Activated CD4-positive, alpha-beta T cell treated with anti-CD3 and anti-CD28 coated beads, Interleukin-2, Interleukin-4, amounts not matched to agents 100 ng/mL and 50 ng/mL, durations not matched to agents 16 hours and 8 hours (primary cell): ENCODE measurements at regions not wholly inside any gene's neighbourhood (a gene's known extent, or its start where the extent isn't known, plus 50 kb on each side); places are given as distances from the start of the nearest gene placed in this dataset.
"Not testable (repeated sequence)": the region's sequence is repeated elsewhere in the genome, so short reads cannot be mapped to it uniquely, and the experiment has no call there.

ENCODE experiments used
- DNase-seq: peaks from one replicate; pipeline ENCODE4 v3.0.0-alpha.2; 2020; ENCODE audit warnings: low spot score

DNA sequence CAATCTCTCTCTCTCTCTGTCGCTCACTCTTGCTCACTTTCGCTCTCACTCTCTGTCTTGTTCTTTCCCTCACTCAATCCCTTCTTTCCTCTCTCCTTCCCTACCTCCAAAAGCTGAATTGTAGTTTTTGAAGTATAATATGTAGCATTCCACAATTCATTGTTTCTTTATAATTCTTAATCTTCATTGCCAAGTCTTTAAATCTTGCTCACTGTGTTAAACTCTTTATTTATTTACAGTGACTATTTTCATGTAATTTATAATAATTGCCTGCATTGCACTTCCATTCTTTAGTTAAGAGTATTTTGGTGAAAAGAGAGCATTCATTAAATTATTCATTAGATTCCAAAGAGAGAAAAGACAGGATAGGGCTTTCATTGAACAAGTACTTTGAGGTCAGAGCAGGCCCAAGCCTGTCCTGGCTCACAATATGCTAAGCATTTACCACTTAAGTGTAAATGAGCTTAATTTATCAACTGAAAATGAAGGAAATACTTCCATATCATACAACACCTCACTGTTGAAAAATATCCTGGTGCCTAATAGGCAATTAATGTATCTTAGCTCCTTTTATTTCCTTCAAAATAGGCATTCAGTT lies 257.4 kb upstream of the SLITRK1 start:
- DNase-seq = no peak

DNA sequence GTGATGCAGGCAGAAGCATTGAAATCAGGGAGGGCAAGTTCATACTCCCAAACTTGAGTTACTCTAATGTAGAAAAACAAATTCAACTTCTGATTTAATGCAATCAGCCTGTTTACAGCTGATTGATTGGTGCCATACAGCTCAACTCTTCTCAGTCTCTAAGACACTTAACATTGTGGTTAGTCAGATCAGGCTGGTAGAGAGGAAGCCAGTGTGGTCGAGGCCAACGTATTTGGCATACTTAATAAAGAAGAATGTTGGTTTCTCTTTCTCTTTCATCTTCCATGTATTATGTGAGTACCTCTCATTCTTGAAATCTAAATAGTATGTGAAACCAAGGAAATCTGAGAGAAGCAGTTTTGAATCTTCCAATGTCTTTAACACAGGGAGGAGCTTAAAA lies 255.0 kb upstream of the SLITRK1 start:
- DNase-seq = peak; percentile 83

DNA sequence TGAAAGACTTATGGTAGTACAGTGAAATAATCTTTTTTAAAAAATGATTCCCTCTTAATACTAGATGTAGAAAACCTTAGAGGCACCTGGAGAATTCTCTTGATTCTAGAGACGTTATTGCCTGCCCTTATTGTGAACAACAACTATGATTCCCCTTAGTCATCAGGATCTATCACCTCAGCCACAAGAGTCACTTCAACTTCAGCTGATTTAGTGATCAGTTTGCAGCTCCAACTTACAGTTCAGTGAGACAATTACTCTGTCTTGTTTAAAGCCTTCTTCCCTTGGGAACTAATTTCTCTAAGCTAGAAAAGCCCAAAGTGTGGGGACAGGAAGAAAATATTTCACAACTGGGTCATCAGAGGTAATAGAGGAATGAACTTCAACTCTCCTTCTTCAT lies 254.3 kb upstream of the SLITRK1 start:
- DNase-seq = peak; percentile 35

DNA sequence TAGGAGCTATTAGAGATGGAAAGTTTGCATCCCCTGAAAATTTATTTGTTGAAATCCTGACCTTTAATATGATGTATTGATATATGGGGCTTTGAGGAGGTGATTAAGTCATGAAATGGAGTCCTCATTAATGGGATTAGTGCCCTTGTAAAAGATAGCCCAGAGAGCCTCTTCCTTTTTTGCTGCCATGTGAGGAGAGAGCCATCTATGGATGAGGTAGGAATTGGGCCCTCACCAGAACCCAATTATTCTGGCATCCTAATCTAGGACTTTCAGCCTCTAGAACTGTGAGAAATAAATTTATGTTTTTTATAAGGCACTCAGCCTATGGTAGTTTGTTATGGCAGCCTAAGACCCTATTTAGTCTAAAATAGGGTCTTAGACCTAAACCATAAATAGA lies 250.2 kb upstream of the SLITRK1 start:
- DNase-seq = no peak

DNA sequence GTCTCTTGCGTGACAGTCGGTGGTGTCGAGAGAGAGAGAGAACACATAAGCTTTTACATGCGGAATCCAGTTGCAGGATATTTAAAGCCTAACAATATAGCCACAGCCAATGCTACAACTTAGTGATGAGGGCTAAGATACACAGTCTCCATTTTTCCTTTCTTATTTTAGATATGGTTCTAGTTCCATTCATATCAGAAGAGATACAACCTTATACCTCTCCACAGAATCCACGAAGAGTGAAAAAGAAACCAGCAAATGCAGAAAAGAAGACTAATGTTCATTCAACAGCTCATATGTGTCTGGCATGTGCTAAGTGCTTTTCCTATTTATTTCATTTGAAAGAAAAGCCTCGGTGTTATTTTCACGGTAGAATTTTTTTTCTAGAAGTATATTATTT lies 249.0 kb upstream of the SLITRK1 start:
- DNase-seq = no peak

DNA sequence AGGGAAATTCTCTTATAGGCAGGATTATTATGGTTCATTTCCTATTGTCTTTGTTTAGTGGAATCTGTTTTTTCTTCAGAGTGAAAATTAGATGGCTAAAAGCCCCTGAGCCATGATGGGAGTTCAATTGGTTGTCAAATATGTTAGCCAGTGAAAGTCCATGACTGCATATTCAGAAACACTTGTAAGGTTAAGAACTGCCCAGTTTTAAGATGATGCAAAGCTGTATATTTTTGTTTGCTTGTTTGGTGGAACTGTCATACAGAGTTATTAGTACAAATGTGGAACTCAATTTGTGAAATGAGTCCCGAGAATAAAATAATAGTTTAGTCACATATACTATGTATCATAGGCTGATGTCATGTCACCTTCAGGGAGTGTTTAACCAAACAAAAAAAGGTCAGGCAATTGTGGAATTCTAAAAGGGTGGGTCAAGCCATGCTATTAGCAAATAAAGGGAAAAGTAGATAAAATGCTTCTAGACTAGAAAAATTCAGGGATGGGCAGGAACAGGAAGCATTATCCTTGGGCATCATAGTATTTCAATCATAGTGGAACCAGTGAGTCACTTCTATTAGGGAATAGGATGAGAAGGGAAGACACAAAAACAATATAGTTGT lies 248.3 kb upstream of the SLITRK1 start:
- DNase-seq = no peak

DNA sequence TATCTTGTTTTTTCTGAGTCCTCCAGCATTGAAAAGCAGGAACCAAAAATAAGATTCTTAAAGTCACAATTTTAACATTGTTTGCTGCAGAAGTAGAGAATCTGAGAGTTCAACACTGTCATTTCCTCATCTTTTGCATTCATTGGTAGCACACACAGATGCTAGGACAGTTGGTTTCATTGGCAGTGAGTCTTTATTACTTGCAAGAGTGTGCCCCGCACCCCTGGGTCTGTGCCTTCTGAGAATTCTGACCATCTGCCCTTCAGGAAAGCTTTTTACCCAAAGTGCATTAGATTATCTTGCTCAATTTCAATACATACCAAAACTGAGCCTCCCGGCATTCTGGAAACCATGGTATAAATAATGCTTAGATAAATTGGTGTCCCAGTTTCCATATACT lies 247.7 kb upstream of the SLITRK1 start:
- DNase-seq = no peak

DNA sequence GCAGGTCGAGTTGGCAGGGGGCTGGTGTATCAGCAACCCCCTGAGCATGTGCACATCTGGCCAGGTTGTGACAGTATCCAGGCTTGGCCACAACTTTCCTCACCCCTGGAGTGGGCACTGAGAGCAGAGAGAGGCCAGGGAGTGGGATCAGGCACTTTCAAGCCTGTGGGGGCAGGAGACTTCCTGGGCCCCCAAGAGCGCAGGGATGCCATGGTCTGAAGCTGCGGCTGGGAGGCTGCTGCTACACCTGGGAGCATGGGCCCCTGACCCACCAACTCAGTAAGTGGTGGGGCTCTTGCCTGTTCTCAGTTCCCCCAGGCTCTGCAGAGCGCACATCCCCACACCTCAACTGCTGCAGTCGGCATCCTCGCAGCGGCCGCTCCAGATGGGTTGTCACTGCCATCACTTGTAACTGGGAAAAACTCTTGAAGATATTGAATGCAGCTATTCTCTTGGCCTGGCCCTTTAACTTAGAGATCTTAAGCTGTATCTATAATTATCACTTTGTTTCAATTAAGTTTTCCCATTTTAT lies 245.4 kb upstream of the SLITRK1 start:
- no peak for DNase-seq

DNA sequence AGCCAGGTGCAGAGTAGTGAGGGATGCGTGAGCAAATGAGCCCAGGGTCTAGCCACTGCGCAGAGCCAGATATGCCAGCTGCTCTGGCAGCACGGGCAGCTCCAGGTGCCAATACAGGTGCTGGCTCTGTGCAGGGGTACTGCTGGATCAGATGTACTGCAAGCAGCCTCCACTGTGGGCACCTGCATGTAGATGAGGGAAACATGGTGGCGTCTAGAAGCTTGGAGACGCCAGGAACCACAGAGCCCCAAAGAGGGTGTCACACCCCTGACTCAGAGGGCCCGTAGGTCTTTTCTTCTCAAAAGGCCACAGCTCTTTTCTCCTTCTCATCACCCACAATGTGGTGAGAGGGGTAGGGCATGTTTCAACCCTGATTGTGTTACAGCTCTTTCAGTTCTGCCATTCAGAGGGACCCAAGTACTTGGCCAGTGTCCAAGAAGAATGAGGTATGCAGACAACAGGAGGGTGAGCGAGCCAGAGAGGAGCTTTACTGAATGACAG lies 244.4 kb upstream of the SLITRK1 start:
- no peak for DNase-seq

DNA sequence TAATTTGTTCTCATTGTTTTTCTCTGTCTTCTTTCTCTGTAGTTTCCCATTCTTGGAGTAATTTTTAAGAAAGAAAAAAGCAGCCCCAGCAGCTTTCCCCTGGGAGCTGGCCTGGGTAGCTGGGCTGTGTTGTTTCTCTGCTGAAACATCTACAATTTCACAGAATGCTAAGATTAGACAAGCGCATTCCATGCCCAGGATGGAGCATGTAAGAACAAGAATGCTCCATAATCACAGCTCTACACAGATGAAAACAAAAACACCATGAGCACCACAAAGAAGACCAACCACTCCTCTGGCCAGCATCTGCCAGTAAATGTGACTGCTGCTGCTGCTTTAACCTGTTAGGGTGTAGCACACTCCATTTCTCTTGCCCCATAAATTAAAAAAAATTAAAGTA lies 239.2 kb upstream of the SLITRK1 start:
- DNase-seq = no peak

DNA sequence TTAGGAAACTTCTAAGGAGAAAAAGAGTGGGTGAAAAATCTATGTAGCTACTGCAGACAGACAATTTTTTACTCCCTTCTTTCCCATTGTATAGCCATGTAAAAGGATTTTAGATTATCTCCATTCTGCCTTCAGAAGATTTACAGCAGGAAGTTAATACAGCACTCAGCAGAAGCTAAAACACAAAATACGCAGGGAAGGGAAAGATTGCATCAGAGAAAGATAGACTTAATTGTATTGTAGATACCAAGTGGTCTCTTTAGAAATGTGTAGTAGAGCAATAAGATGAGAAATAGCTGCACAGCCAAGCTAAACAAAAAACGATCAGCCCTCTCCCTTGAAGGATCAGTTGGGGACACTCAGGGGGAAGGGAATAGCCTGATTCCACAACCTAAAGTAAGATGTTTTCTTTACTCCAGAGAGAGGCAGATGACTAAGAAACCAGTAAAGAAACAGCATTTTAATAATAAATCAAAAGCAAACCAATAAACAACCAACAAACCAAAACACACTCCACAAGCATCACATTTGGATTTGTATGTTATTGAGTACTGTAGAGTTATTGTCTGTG lies 236.7 kb upstream of the SLITRK1 start:
- DNase-seq = no peak

DNA sequence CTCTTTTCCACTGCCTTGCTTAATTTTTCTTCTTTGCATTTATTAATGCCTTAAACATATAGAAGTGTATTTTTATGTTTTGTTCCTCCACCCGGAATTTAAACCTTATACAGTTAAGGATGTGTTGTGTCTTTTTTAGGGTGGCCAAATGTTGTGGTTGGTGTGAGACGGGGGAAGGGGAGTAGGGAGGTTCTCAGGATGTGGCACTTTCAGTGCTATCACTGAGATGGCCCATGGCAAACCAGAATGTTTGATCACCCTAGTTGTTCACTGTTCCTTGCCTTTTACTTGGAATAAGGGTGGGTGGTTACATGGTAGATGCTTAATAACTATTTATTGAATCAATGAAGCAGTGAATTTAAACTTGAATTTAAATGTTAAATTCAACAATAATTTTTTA lies 216.0 kb upstream of the SLITRK1 start:
- no peak for DNase-seq

DNA sequence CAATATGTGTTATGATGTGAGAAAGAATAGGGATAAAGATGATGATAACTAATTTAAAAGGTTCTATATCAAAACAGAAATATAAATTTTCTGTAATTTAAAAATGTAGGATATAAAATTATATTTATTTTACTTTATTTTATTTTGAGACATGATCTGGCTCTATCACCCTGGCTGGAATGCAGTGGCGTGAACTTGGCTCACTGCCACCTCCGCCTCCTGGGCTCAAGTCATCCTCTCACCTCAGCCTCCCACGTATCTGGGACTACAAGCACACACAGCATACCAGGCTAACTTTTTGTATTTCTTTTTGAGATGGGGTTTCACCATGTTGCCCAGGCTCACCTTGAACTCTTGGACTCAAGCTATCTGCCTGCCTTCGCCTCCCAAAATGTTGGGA lies 214.9 kb upstream of the SLITRK1 start:
- no peak for DNase-seq

DNA sequence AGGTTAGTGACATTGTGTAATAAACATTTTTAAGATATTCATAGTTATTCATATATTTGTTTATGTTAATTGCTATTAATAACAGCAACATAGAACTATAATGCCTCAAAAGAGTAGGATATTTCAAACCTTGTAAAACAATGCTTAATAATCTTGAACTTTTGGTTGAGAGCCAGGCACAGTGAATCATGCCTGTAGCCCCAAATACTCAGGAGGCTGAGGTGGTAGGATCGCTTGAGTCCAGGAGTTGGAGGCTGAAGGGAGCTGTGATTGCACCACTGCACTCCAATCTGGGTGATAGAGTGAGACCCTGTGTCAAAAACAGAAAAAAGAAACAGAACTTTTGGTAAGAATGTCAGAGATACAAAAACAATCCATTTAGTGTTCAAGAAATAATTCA lies 213.9 kb upstream of the SLITRK1 start:
- no peak for DNase-seq

DNA sequence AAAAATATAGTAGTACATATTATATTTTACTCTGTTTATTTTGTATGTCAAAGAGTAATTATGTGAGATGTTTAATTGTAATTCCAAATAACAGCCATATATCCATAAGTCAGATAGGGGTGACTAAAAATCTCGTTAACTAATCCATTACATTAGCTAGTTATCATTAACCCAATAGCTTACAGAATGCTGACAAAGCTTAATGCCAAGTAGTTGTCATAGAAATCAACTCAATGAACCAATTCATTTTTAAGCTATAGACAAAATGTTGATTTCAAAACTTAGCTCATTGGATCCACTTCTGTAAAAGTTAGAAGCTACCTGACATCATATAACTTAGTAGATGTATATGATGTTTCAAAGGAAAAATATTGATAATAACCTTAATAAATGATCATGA lies 206.7 kb upstream of the SLITRK1 start:
- no peak for DNase-seq

DNA sequence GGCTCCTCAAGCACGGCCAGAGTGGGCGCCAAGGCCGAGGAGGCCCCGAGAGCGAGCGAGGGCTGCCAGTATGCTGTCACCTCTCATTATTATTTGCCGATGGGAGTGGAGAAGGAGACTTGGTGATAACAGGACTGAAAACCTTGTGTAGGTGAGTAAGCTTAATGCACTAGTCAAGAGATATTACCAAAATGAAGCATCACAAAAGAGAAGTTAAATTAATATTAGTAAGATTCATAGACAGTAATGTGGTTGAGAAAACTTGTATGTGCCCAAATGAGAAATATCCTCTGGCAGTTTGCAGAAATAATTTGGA lies 204.5 kb upstream of the SLITRK1 start:
- DNase-seq = no peak

DNA sequence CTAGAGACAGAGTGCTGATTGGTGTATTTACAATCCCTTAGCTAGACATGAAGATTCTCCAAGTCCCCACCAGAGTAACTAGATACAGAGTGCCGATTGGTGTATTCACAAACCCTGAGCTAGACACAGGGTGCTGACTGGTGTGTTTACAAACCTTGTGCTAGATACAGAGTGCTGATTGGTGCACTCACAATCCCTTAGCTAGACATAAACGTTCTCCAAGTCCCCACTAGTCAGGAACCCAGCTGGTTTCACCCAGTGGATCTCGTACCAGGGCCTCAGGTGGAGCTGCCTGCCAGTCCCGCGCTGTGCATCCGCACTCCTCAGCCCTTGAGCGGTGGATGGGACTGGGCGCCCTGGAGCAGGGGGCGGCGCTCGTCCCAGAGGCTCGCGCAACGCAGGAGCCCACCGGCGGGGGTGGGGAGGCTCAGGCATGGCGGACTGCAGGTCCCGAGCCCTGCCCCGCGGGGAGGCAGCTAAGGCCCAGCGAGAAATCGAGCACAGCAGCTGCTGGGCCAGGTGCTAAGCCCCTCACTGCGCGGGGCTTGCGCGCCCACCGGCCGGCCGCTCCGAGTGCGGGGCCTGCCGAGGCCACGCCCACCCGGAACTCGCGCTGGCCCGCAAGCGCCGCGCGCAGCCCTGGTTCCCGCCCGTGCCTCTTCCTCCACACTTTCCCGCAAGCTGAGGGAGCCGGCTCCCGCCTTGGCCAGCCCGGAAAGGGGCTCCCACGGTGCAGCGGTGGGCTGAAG lies 204.0 kb upstream of the SLITRK1 start:
- not testable (repeated sequence) for DNase-seq

DNA sequence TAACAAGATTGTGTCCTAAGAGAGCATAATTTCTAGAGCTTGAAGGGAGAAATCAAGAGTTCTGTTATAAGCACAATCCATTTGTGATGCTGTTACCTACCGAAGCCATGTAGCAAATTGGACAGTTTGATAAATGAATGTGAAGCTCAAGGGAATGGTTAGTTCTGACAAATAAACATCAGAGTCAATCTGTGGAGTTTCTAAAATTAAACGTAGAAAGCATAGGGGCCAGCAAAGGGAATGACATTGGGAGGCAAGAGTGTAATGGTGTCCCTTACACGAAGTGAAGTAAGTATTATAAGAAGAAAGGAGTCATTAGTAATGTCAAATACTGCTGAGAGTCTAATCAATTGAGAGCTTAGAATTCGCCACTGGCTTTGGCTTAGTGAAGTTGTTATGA lies 200.2 kb upstream of the SLITRK1 start:
- DNase-seq = no peak

DNA sequence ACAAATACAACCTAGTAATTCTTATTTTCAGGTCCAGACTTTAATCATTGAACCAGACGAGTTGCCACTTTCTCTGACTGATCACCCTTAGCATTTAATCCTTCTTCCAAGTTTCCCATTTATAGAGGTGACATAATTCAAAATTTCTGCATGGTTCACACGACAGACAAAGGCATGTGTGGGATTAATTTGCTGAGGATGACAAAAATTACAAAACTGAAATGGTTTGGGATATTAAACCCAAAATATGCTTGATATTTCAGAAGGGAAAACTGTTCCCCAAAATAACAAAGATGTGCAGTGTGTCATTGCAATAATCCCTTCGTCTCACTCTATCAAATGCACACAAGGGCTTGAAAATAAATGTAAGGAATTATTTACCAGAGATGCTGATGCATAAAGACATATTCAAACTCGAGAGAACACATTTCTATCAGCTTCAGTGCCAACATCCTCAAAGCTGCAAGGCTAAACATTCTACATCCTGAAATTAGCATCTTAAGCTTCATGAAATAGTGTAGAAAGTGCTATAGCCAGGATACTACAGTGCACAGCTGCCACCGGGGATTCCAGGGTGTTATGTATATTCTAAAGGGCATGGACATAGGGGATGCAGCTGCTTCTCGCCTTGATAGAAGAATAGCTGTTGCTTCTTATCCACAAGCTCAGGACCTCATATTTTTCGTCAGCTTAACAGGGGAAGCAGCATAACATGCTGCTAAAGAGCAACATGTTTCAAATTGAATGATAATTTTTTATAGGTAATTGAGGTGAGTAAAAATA lies 198.7 kb upstream of the SLITRK1 start:
- no peak for DNase-seq

DNA sequence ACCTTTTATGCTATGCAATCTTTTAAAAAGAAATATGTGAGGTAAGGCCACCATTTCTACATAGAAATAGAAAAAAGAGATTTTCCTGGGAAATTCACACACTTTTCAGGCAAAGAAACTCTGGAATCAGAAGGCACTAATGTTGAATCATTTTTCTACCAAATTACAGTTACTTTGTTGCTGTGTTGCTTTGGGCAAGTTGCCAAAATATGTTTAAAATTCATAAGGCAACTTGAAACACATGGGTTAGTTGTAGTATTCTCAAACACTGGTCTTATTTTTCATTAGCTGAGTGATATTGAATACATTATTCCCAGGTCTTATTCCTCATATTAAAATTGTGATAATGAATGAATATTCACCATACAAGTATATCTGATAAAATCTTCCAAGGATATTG lies 195.0 kb upstream of the SLITRK1 start:
- DNase-seq = no peak

DNA sequence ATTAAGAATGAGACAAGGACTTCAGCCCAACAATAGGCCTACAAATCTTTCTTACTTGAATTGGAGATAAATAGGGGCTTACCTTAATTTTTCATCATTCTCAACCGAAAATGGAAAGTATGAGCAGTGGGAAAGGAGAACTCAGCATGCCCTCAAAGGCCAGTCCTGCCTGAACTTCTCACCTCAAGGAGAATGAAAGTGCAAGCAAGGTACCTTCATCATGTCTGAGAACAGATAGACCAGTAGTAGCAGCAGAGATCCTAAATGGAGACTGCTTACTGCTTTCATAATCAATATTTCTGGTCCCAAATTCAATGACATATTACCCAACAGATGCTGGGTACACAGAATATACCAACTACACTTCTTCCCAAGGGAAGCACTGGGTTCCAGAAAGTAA lies 194.0 kb upstream of the SLITRK1 start:
- DNase-seq = no peak

DNA sequence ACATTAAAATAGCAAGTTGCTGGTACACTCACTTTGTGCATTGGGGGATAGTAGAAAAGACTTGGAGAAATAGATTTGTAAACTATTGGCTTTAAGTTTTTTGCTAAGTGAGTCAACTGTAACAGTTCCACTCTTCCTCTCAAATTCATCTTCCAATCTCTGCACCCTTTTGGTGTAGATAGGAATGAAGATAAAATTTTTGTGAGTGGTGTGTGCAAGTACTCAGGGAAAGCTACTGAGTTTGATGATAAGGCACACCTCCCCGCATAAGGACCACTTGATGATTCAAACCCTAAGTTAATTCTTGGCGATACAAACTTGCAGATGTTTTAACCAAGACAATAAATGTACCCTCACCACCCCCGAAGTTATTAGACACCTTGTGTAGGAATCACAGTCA lies 168.3 kb upstream of the SLITRK1 start:
- no peak for DNase-seq
